Endothelial cell of umbilical vein (primary cell): ENCODE measurements at regions not wholly inside any gene's neighbourhood (a gene's known extent, or its start where the extent isn't known, plus 50 kb on each side); places are given as distances from the start of the nearest gene placed in this dataset.

Source experiments
- BruUV-seq: library from RNA; stranded (reverse); fragments of 400-500 nt; replicated peaks from 2 replicates; lab custom pipeline; 2021; lab: Mats Ljungman, UMichigan
- CTCF ChIA-PET: fragments of 300-600, 350-600 bp; sonication (Branson Sonifier 250); formaldehyde crosslinking; loops from one replicate; lab custom pipeline; 2021; ENCODE audit warnings: antibody characterized with exemption, inconsistent platforms; lab: Charles Lee
- POLR2A ChIA-PET: fragments of 300-600, 350-600 bp; sonication (Branson Sonifier 250); formaldehyde crosslinking; loops from one replicate; lab custom pipeline; 2021; ENCODE audit warnings: antibody characterized with exemption, inconsistent platforms; lab: Charles Lee
- DNase-seq: peaks from one replicate; pipeline ENCODE4 v3.0.0-alpha.2; 2011; ENCODE audit warnings: low read depth, low spot score
- FAIRE-seq: peaks from 2 replicates; lab custom pipeline; 2011; peaks lifted over from hg19 to GRCh38; lab: Jason Lieb, UNC
- H2AFZ ChIP-seq: 2 replicates; pipeline ENCODE4 v1.6.0; 2012; ENCODE audit warnings: low read depth, low read length, control low read depth, inconsistent platforms
- H3K27ac ChIP-seq: 2 replicates; pipeline ENCODE4 v1.5.1; 2011; ENCODE audit warnings: low read depth, mild to moderate bottlenecking, control low read depth, low read length, moderate library complexity; ENCODE audit not compliant: insufficient read depth
- H3K27me3 ChIP-seq, 2 experiments: 2 replicates each; pipeline versions ENCODE4 v1.6.0 to v1.6.1; 2011; ENCODE audit warnings: low read length in 2 of 2, mixed read lengths in 1 of 2; ENCODE audit not compliant: control insufficient read depth in 2 of 2, insufficient read depth in 2 of 2
- H3K36me3 ChIP-seq, 2 experiments: 2 replicates in 1 of 2; 3 replicates in 1 of 2; pipeline ENCODE4 v1.5.1; 2011; ENCODE audit warnings: low read length in 2 of 2, mild to moderate bottlenecking in 1 of 2, moderate library complexity in 1 of 2; ENCODE audit not compliant: control insufficient read depth in 2 of 2, insufficient read depth in 2 of 2; ENCODE audit errors: extremely low read depth in 1 of 2
- H3K4me1 ChIP-seq: 3 replicates; pipeline ENCODE4 v1.5.1; 2011; ENCODE audit warnings: mild to moderate bottlenecking, low read length; ENCODE audit not compliant: control insufficient read depth, insufficient read depth; ENCODE audit errors: extremely low read depth
- H3K4me2 ChIP-seq: 2 replicates; pipeline ENCODE4 v1.6.1; 2011; ENCODE audit warnings: low read length, control low read depth, mixed read lengths; ENCODE audit not compliant: insufficient read depth
- H3K4me3 ChIP-seq, 3 experiments: fragments of 200-600 bp in 1 of 3; sonication (generic), shearing (Covaris generic) in 1 of 3; replicated peaks in 1 of 3; 2 replicates each; pipeline ENCODE4 v1.5.1; 2011 to 2016; ENCODE audit warnings: control low read depth in 3 of 3, low read length in 3 of 3, mild to moderate bottlenecking in 2 of 3, inconsistent platforms in 1 of 3, low read depth in 1 of 3, moderate library complexity in 1 of 3; ENCODE audit not compliant: insufficient read depth in 1 of 3
- H3K79me2 ChIP-seq: 2 replicates; pipeline ENCODE4 v1.6.0; 2012; ENCODE audit warnings: low read length, inconsistent platforms; ENCODE audit not compliant: control insufficient read depth, insufficient read depth
- H3K9ac ChIP-seq: replicated peaks from 2 replicates; pipeline ENCODE3; 2011; ENCODE audit warnings: low read length, control low read depth; ENCODE audit not compliant: insufficient read depth; ENCODE audit errors: extremely low read depth
- H3K9me1 ChIP-seq: replicated peaks from 3 replicates; pipeline ENCODE4 v1.6.0; 2011; ENCODE audit warnings: mild to moderate bottlenecking, low read length; ENCODE audit not compliant: control insufficient read depth, insufficient read depth; ENCODE audit errors: extremely low read depth
- H3K9me3 ChIP-seq: replicated peaks from 2 replicates; pipeline ENCODE4 v1.5.1; 2012; ENCODE audit warnings: low read length, inconsistent platforms; ENCODE audit not compliant: control insufficient read depth, insufficient read depth
- H4K20me1 ChIP-seq: replicated peaks from 2 replicates; pipeline ENCODE3; 2011; ENCODE audit warnings: mild to moderate bottlenecking, low read length; ENCODE audit not compliant: control insufficient read depth, insufficient read depth; ENCODE audit errors: extremely low read depth
- CTCF ChIP-seq, 2 donors: IDR thresholded peaks; 1 replicate in 1 of 2; 2 replicates in 1 of 2; pipeline ENCODE4 v1.5.1; 2011; ENCODE audit warnings: low read length in 2 of 2, mild to moderate bottlenecking in 2 of 2, moderate library complexity in 2 of 2, control low read depth in 1 of 2, inconsistent platforms in 1 of 2, low read depth in 1 of 2; ENCODE audit not compliant: insufficient read depth in 1 of 2; ENCODE audit errors: extremely low read depth in 1 of 2
- EZH2 ChIP-seq: IDR thresholded peaks from 2 replicates; pipeline ENCODE4 v1.6.1; 2012; ENCODE audit warnings: borderline replicate concordance, low read depth, mild to moderate bottlenecking, moderate library complexity, low read length, inconsistent platforms; ENCODE audit not compliant: severe bottlenecking
- FOS ChIP-seq: IDR thresholded peaks from 2 replicates; pipeline ENCODE4 v1.6.1; 2011; ENCODE audit warnings: mild to moderate bottlenecking, low read length, moderate library complexity, borderline replicate concordance; ENCODE audit not compliant: insufficient read depth
- GATA2 ChIP-seq: IDR thresholded peaks from 2 replicates; pipeline ENCODE4 v1.7.0; 2011; ENCODE audit warnings: low read depth, mild to moderate bottlenecking, moderate library complexity, mixed read lengths, low read length; ENCODE audit not compliant: insufficient read length, insufficient read depth
- JUN ChIP-seq: IDR thresholded peaks from 2 replicates; pipeline ENCODE4 v1.6.1; 2011; ENCODE audit warnings: borderline replicate concordance, low read depth; ENCODE audit not compliant: insufficient read length, insufficient read depth
- MAX ChIP-seq: IDR thresholded peaks from 2 replicates; pipeline ENCODE4 v1.6.1; 2011; ENCODE audit not compliant: insufficient read depth, insufficient read length
- MYC ChIP-seq: IDR thresholded peaks from one replicate; pipeline ENCODE4 v1.6.1; 2011; ENCODE audit warnings: mild to moderate bottlenecking, low read depth, low read length
- POLR2A ChIP-seq: IDR thresholded peaks from 2 replicates; pipeline ENCODE4 v1.6.1; 2012; ENCODE audit warnings: low read depth, mild to moderate bottlenecking, control low read depth, low read length
- POLR2AphosphoS5 ChIP-seq: IDR thresholded peaks from 2 replicates; pipeline ENCODE4 v1.6.1; 2012; ENCODE audit warnings: low read depth, mild to moderate bottlenecking, control low read depth, low read length, moderate library complexity; ENCODE audit not compliant: insufficient read depth
- dilution Hi-C: fragments of 300-500 bp; cut with MboI; formaldehyde crosslinking; loops from one replicate; pipeline ENCODE4 v1.15.0; 2019; ENCODE audit warnings: low sequenced_read_pairs; ENCODE audit not compliant: extremely low pct_ligation_motif_present
- intact Hi-C: fragments of 100-400 bp; cut with micrococcal nuclease; formaldehyde crosslinking; loops from one replicate; pipeline ENCODE4 v1.10.0; 2022

- POLR2A ChIA-PET, result no interaction called here
- peaks cover 2% of the 10 kb centered on the region for H3K9me3 ChIP-seq
- intact Hi-C loops, result no loop called here
- H3K27me3 ChIP-seq, result no peaks in the 10 kb centered on the region
- no TSS peak for BruUV-seq
- FAIRE-seq (no peak), DNase-seq (no peak)
- no peaks in the 10 kb centered on the region for H3K9me1 ChIP-seq
- no peak overlapping the region for H3K4me2 ChIP-seq
- H3K36me3 ChIP-seq, result no peaks in the 10 kb centered on the region
- CTCF ChIA-PET, result no interaction called here
- H3K79me2 ChIP-seq, result no peaks in the 10 kb centered on the region
- H3K4me3 ChIP-seq, result no peak overlapping the region
- H2AFZ ChIP-seq, result no peak overlapping the region
- no peak for TF ChIP-seq MAX
- TF ChIP-seq POLR2AphosphoS5, result no peak
- no peak for TF ChIP-seq FOS
- no peak for TF ChIP-seq POLR2A
- TF ChIP-seq MYC, result no peak
- no peak for TF ChIP-seq CTCF (IDR thresholded peaks at IDR 0.05; ENCODE audit: extremely low read depth in 1 of 2, insufficient read depth in 1 of 2, low read depth in 1 of 2, low read length in 2 of 2)
- TF ChIP-seq GATA2, result no peak
- TF ChIP-seq EZH2, result no peak
- TF ChIP-seq JUN, result no peak
- no peaks in the 10 kb centered on the region for H4K20me1 ChIP-seq
- H3K9ac ChIP-seq, result no peak overlapping the region
- H3K27ac ChIP-seq, result no peak overlapping the region
- H3K4me1 ChIP-seq, result no peaks in the 10 kb centered on the region
- dilution Hi-C loops, result no loop called here
Observed at GRCh38 chr11:115050756-115051155, 372.4 kb downstream of the NXPE2 start.
